ENCODE measurements at regions not wholly inside any gene's neighbourhood (a gene's known extent, or its start where the extent isn't known, plus 50 kb on each side); places are given as distances from the start of the nearest gene placed in this dataset.

DNA sequence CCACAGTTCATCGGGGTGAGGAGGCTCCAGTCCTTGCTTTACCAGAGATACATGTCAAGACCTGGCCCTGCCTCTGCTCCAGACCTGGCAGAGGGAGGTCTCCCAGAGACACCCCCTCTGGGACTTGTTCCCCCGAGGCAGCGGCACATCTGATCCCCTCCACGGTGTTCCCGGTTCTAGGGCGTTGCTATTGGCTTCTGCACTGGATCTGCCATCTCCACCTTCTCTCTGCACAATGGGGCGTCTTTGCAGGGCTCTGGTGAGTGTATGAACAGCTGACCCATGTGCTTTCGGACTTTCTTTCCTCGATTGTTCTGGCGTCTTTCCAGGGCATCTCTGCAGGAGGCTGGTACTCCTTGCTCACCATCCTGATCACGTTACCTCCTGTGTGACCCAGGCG is 930.4 kb downstream of the TBC1D22A start:
- H3K4me3 ChIP-seq (ENCODE audit: low read length, poor library complexity, severe bottlenecking), result no peak overlapping the region
- no peaks in the 10 kb centered on the region for H4K20me1 ChIP-seq (ENCODE audit: insufficient read depth, low read length, poor library complexity, severe bottlenecking)
- no peaks in the 10 kb centered on the region for H3K4me1 ChIP-seq (ENCODE audit: insufficient read depth, low read length, poor library complexity, severe bottlenecking)
- peaks cover 3% of the 10 kb centered on the region; the same call in 1 of the 2 replicates for H3K9me3 ChIP-seq (ENCODE audit: insufficient read depth, low read depth, low read length)
- H3K9ac ChIP-seq (ENCODE audit: low read depth, low read length, poor library complexity, severe bottlenecking), result no peak overlapping the region
- H3K79me2 ChIP-seq (ENCODE audit: insufficient read depth, low read length), result no peaks in the 10 kb centered on the region
- H3F3A ChIP-seq (ENCODE audit: low read depth), result no peaks in the 10 kb centered on the region
- H3K36me3 ChIP-seq (ENCODE audit: insufficient read depth, low read length), result no peaks in the 10 kb centered on the region
- no peak for TF ChIP-seq EZH2phosphoT487 (IDR thresholded peaks at IDR 0.05; ENCODE audit: borderline replicate concordance)
- TF ChIP-seq, protein P1, sequence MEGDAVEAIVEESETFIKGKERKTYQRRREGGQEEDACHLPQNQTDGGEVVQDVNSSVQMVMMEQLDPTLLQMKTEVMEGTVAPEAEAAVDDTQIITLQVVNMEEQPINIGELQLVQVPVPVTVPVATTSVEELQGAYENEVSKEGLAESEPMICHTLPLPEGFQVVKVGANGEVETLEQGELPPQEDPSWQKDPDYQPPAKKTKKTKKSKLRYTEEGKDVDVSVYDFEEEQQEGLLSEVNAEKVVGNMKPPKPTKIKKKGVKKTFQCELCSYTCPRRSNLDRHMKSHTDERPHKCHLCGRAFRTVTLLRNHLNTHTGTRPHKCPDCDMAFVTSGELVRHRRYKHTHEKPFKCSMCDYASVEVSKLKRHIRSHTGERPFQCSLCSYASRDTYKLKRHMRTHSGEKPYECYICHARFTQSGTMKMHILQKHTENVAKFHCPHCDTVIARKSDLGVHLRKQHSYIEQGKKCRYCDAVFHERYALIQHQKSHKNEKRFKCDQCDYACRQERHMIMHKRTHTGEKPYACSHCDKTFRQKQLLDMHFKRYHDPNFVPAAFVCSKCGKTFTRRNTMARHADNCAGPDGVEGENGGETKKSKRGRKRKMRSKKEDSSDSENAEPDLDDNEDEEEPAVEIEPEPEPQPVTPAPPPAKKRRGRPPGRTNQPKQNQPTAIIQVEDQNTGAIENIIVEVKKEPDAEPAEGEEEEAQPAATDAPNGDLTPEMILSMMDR (conservative IDR thresholded peaks at IDR 0.05; ENCODE audit: low read length), result no peak
- no peak overlapping the region for H2AFZ ChIP-seq (ENCODE audit: low read length)
- no peak overlapping the region for H3K4me2 ChIP-seq (ENCODE audit: low read depth, low read length, poor library complexity, severe bottlenecking)
- H3K27me3 ChIP-seq (ENCODE audit: insufficient read depth, low read length, poor library complexity, severe bottlenecking), result no peaks in the 10 kb centered on the region
- H3K9me2 ChIP-seq (replicated peaks; ENCODE audit: low read depth, low read length), result no peaks in the 10 kb centered on the region

DNA sequence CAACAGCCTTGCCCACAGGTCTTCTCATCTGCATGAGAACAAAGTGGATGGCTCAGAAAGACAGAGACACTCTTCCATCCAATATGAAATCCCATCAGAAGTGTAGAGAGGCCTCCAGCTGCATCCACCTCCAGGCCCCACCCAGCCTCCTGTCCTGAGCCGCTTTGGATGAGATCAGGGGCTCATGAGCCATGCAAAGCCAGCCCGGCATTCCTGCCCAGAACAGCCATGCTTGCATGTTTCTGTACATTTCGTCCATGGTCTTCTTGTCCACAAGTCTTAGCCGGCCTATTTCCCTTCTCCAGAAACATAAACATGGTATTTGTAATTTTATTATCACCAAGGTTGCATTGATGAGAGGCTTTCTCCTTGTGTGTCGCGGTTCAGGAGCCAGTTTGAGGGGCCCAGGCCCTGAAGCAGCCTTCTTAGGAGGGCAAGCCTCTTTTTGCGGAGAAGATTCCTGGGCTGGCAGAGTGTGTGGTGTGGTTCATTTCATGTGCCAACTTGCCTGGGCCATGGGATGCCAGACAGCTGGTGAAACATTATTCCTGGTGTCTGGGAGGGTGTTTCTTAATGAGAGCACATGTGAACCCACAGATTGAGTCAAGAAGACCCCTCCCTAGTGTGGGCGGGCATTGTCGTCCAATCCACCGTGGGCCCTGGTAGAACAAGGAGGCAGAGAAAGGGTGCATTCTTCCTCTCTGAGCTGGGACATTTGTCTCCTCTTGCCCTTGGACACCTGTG is 928.9 kb downstream of the TBC1D22A start:
- Histone ChIP-seq H4K20me1 (ENCODE audit: insufficient read depth, low read length, poor library complexity, severe bottlenecking) (no peaks in the 10 kb centered on the region), H3K9ac (ENCODE audit: low read depth, low read length, poor library complexity, severe bottlenecking) (no peak overlapping the region), H3K4me2 (ENCODE audit: low read depth, low read length, poor library complexity, severe bottlenecking) (no peak overlapping the region), H3K36me3 (ENCODE audit: insufficient read depth, low read length) (no peaks in the 10 kb centered on the region), H3F3A (ENCODE audit: low read depth) (no peaks in the 10 kb centered on the region), H3K27me3 (ENCODE audit: insufficient read depth, low read length, poor library complexity, severe bottlenecking) (no peaks in the 10 kb centered on the region), H2AFZ (ENCODE audit: low read length) (no peak overlapping the region), H3K4me3 (ENCODE audit: low read length, poor library complexity, severe bottlenecking) (no peak overlapping the region), H3K9me3 (ENCODE audit: insufficient read depth, low read depth, low read length) (peaks cover 3% of the 10 kb centered on the region; the same call in 1 of the 2 replicates), H3K9me2 (replicated peaks; ENCODE audit: low read depth, low read length) (no peaks in the 10 kb centered on the region), H3K4me1 (ENCODE audit: insufficient read depth, low read length, poor library complexity, severe bottlenecking) (no peaks in the 10 kb centered on the region), H3K79me2 (ENCODE audit: insufficient read depth, low read length) (no peaks in the 10 kb centered on the region)
- TF ChIP-seq, protein P1 (conservative IDR thresholded peaks at IDR 0.05; ENCODE audit: low read length), result no peak
- TF ChIP-seq EZH2phosphoT487 (IDR thresholded peaks at IDR 0.05; ENCODE audit: borderline replicate concordance), result no peak

DNA sequence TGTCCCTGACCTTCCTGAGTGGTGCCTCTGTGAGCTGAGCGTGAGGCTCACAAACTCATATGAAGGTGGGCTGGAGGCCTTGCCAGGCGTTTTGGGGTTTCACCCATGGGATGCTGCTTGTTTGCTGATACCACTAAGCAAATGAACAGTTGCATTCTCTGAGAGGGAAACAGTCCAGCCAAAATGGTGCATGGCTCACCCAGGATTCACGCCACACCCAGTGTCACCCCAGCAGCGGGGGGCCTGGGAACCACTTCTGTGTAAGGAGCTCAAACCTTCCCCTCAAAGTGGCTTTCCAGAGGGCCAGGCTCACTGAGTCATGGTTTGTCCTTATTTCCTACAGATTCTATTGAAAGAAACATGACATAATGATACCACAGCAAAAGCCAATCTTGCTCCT is 928.1 kb downstream of the TBC1D22A start:
- H3K27me3 ChIP-seq (ENCODE audit: insufficient read depth, low read length, poor library complexity, severe bottlenecking), result no peaks in the 10 kb centered on the region
- no peak overlapping the region for H2AFZ ChIP-seq (ENCODE audit: low read length)
- H3K4me2 ChIP-seq (ENCODE audit: low read depth, low read length, poor library complexity, severe bottlenecking), result no peak overlapping the region
- no peaks in the 10 kb centered on the region for H3K79me2 ChIP-seq (ENCODE audit: insufficient read depth, low read length)
- no peak overlapping the region for H3K9ac ChIP-seq (ENCODE audit: low read depth, low read length, poor library complexity, severe bottlenecking)
- H3K36me3 ChIP-seq (ENCODE audit: insufficient read depth, low read length), result no peaks in the 10 kb centered on the region
- peaks cover 3% of the 10 kb centered on the region; the same call in 1 of the 2 replicates for H3K9me3 ChIP-seq (ENCODE audit: insufficient read depth, low read depth, low read length)
- H4K20me1 ChIP-seq (ENCODE audit: insufficient read depth, low read length, poor library complexity, severe bottlenecking), result no peaks in the 10 kb centered on the region
- no peak overlapping the region for H3K4me3 ChIP-seq (ENCODE audit: low read length, poor library complexity, severe bottlenecking)
- no peaks in the 10 kb centered on the region for H3K9me2 ChIP-seq (replicated peaks; ENCODE audit: low read depth, low read length)
- H3K4me1 ChIP-seq (ENCODE audit: insufficient read depth, low read length, poor library complexity, severe bottlenecking), result no peaks in the 10 kb centered on the region
- H3F3A ChIP-seq (ENCODE audit: low read depth), result no peaks in the 10 kb centered on the region
- TF ChIP-seq, protein P1 (conservative IDR thresholded peaks at IDR 0.05; ENCODE audit: low read length), result no peak
- no peak for TF ChIP-seq EZH2phosphoT487 (IDR thresholded peaks at IDR 0.05; ENCODE audit: borderline replicate concordance)
